ENCODE measurements at regions not wholly inside any gene's neighbourhood (a gene's known extent, or its start where the extent isn't known, plus 50 kb on each side); places are given as distances from the start of the nearest gene placed in this dataset.

GRCh38 chr12:89256060-89256459 lies 96.2 kb downstream of the DUSP6 start:
- no peak for DNase-seq (ENCODE audit: low read depth, low spot score)

- no peak for DNase-seq (ENCODE audit: low read depth, low spot score)
Observed at GRCh38 chr12:89253488-89253887, 98.8 kb downstream of the DUSP6 start.

GRCh38 chr12:89252284-89252683 lies 100.0 kb downstream of the DUSP6 start:
- no peak for DNase-seq (ENCODE audit: low read depth, low spot score)

- DNase-seq (ENCODE audit: low read depth, low spot score): no peak
Observed at GRCh38 chr12:89251342-89252271, 100.7 kb downstream of the DUSP6 start.

- DNase-seq (ENCODE audit: low read depth, low spot score): no peak
Observed at GRCh38 chr12:89250636-89251035, 101.7 kb downstream of the DUSP6 start.

- DNase-seq (ENCODE audit: low read depth, low spot score): no peak
Observed at GRCh38 chr12:89250213-89250612, 102.1 kb downstream of the DUSP6 start.

GRCh38 chr12:89247967-89248366 lies 104.3 kb downstream of the DUSP6 start:
- no peak for DNase-seq (ENCODE audit: low read depth, low spot score)

- no peak for DNase-seq (ENCODE audit: low read depth, low spot score)
Observed at GRCh38 chr12:89247541-89247942, 104.8 kb downstream of the DUSP6 start.

GRCh38 chr12:89245090-89245489 lies 107.2 kb downstream of the DUSP6 start:
- no peak for DNase-seq (ENCODE audit: low read depth, low spot score)

GRCh38 chr12:89244536-89244935 lies 107.8 kb downstream of the DUSP6 start:
- DNase-seq (ENCODE audit: low read depth, low spot score): peak; percentile 1

- DNase-seq (ENCODE audit: low read depth, low spot score): no peak
Observed at GRCh38 chr12:89243771-89244170, 108.5 kb downstream of the DUSP6 start.

GRCh38 chr12:89239534-89239933 lies 112.8 kb downstream of the DUSP6 start:
- DNase-seq (ENCODE audit: low read depth, low spot score): no peak

- DNase-seq (ENCODE audit: low read depth, low spot score): no peak
Observed at GRCh38 chr12:89238593-89238992, 113.7 kb downstream of the DUSP6 start.

- no peak for DNase-seq (ENCODE audit: low read depth, low spot score)
Observed at GRCh38 chr12:89237763-89238162, 114.5 kb downstream of the DUSP6 start.

- DNase-seq (ENCODE audit: low read depth, low spot score): no peak
Observed at GRCh38 chr12:89236748-89237383, 115.4 kb downstream of the DUSP6 start.

- no peak for DNase-seq (ENCODE audit: low read depth, low spot score)
Observed at GRCh38 chr12:89236237-89236636, 116.1 kb downstream of the DUSP6 start.

- DNase-seq (ENCODE audit: low read depth, low spot score): no peak
Observed at GRCh38 chr12:89235189-89235993, 116.9 kb downstream of the DUSP6 start.

GRCh38 chr12:89234324-89235114 lies 117.8 kb downstream of the DUSP6 start:
- DNase-seq (ENCODE audit: low read depth, low spot score): no peak

GRCh38 chr12:89231686-89232085 lies 120.6 kb downstream of the DUSP6 start:
- no peak for DNase-seq (ENCODE audit: low read depth, low spot score)

GRCh38 chr12:89230376-89231315 lies 121.7 kb downstream of the DUSP6 start:
- DNase-seq (ENCODE audit: low read depth, low spot score): no peak

Measured in activated naive CD8-positive, alpha-beta T cell treated with anti-CD3 and anti-CD28 coated beads, Interleukin-2, amount 50 U/mL, for 16 hours (primary cell).